GM12874 (cell line): ENCODE measurements at regions not wholly inside any gene's neighbourhood (a gene's known extent, or its start where the extent isn't known, plus 50 kb on each side); places are given as distances from the start of the nearest gene placed in this dataset.

ENCODE experiments used
- TF ChIP-seq, protein P1 (sequence below): IDR thresholded peaks from 2 replicates; pipeline ENCODE4 v1.5.1; 2011; ENCODE audit warnings: low read depth, mild to moderate bottlenecking, control low read depth, low read length, moderate library complexity; ENCODE audit not compliant: insufficient read depth

DNA sequence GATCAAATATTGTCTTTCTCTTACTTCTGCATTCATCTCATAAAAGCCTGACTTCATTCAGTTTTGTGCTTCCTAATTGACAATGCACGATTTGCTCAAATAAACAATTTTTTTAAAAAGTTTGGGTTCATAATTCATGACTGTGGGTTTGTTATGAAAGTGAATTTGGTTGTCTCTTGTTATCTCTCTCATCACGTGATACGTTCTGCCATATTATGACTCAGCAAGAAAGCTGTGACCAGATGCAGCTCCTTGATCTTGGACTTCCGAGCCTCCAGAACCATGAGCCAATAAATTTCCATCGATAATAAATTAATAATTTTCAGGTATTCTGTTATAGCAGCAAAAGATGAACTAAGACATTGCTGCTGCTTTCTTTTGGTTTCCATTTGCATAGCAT, 156.5 kb upstream of the LRATD1 start:
- TF ChIP-seq, protein P1, sequence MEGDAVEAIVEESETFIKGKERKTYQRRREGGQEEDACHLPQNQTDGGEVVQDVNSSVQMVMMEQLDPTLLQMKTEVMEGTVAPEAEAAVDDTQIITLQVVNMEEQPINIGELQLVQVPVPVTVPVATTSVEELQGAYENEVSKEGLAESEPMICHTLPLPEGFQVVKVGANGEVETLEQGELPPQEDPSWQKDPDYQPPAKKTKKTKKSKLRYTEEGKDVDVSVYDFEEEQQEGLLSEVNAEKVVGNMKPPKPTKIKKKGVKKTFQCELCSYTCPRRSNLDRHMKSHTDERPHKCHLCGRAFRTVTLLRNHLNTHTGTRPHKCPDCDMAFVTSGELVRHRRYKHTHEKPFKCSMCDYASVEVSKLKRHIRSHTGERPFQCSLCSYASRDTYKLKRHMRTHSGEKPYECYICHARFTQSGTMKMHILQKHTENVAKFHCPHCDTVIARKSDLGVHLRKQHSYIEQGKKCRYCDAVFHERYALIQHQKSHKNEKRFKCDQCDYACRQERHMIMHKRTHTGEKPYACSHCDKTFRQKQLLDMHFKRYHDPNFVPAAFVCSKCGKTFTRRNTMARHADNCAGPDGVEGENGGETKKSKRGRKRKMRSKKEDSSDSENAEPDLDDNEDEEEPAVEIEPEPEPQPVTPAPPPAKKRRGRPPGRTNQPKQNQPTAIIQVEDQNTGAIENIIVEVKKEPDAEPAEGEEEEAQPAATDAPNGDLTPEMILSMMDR = no peak

DNA sequence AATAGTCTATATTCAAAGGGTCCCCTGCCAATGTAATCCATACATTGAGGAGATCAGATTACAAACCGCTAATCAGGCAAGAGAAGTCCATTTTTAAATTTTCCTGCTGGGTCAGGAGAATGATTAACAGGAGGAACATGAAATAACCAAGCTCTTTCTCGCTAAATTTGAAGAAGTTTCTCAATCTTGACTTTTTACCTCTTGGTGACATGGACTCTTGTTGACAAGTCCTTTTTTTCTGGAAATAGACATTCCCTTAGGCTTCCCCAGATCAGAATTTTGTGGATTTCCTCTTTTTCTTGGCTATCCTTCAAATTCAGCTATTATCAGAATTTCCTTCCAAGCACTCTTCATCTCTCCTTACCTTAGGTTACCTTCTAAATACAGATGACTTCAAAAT, 153.0 kb upstream of the LRATD1 start:
- TF ChIP-seq, protein P1 = no peak

DNA sequence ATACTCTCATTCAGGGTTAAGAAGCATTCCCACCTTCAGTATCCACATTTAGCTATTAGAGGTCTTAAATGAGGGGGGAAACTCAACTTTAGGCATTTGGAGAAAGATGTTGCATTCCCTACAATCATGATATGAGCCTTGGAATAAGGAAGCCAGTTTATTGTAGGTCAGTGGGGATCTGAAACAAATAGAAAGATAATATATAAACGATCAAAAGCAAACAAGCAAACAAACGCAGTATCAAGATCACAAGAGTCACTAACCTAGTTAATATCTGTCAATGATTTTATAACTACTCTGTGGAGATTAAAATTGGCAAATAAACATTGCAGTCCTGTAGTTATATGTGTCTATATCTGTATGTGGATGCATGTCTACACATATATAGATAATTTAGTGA, 152.4 kb upstream of the LRATD1 start:
- TF ChIP-seq, protein P1 = no peak

DNA sequence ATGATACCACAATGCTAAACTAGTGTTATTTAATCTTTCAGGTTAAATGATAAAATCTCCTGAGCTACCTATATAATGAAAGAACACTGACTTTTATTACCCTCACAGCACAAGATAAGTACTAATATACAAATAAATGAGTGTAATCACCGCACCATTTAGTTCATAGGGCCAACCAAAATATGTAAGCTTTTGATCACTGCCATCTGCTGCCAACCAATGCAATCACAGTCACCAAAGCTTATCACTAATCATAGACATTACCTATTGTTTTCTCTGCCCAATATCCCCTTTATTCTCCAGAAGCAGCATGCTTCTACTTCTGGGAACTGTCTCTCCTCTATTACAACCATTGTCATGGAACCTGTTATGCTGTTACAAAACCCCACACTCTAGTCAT, 151.6 kb upstream of the LRATD1 start:
- TF ChIP-seq, protein P1 = no peak

DNA sequence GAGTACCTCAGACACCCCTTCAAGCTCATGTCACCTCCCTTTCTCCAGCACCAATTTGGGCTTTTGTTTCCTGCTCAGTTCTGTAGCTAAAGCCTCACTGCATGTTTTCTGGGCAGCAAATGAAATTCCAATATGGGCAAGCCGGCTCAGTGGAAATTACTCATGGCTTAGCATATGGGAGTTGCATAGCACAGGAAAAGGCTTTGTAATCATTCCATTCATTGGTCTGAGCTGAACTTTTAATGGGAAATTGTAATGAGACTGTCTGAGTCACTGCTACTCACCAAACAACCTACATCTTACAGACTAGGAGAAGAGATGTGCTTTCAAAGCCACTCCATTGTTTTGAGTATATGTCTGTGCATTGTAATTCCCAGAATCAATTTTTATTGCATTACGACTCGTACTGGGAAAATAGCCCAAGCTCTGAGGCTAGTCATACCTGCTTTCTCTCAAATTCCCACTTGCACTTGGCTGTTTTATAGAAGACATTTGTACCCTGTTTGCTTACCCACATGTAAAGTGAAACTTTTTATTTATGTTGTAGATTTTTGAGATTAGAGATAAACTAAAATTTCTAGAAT, 139.5 kb upstream of the LRATD1 start:
- TF ChIP-seq, protein P1 = no peak

DNA sequence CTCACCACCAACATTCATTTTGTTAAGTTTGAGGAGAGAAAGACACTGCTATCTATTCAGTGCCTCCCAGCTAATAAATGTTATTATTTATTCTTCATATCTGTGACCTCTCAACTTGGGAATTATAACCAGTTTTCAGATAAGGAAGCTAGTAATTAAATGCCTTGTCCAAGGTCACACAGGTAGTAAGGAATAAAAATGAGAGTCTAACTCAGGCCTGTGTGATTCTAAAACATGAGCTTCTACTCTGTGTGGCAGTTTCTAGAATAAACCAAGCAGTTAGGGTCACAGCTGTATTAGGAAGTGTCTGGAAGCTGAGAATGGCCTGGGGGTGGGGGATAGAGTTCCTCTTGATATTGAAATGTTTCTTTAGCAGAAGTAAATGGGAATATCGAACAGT, 137.8 kb upstream of the LRATD1 start:
- TF ChIP-seq, protein P1 = no peak

DNA sequence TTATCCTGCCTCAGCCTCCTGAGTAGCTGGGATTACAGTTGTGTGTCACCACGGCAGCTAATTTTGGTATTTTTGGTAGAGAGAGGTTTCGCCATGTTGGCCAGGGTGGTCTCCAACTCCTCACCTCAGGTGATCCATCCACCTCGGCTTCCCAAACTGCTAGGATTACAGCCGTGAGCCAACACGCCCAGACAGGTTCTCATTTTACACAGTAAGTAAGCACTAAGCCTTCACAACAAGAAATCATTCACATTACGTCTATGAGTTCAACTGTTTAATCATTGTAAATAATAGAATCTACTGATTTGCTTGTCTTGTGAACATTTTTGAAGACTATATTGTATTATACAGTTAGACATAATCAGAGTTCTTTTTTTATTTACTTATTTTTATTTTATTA, 131.5 kb upstream of the LRATD1 start:
- TF ChIP-seq, protein P1 = no peak
